GM18511 (cell line): ENCODE measurements at regions not wholly inside any gene's neighbourhood (a gene's known extent, or its start where the extent isn't known, plus 50 kb on each side); places are given as distances from the start of the nearest gene placed in this dataset.
"Not testable (repeated sequence)": the region's sequence is repeated elsewhere in the genome, so short reads cannot be mapped to it uniquely, and the experiment has no call there.

Source experiments
- ATAC-seq: cut with Tn5 transposase; IDR thresholded peaks from one replicate; pipeline ENCODE4 v1.9.1; 2021; ENCODE audit warnings: mild to moderate bottlenecking, moderate library complexity; ENCODE audit not compliant: unreplicated experiment

DNA sequence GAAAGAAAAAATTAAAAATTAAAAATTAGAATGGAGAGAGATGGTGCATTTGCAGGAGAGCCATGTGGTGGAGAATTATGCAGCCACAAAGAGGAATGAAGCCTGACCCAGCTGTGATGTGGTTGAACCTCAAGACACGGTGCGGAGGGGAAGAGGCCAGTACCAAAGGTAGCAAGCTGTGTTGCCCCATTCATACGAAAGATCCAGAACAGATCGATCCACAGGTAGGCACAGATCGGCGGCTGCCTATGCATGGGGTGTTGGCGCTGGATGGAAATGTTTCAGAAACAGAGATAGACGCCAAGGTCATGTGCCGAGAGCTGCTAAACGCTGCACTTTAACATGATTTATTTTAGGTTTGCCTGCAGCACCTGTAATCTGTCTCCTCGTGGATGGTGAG is 992.3 kb downstream of the BRD1 start:
- ATAC-seq, result no peak

DNA sequence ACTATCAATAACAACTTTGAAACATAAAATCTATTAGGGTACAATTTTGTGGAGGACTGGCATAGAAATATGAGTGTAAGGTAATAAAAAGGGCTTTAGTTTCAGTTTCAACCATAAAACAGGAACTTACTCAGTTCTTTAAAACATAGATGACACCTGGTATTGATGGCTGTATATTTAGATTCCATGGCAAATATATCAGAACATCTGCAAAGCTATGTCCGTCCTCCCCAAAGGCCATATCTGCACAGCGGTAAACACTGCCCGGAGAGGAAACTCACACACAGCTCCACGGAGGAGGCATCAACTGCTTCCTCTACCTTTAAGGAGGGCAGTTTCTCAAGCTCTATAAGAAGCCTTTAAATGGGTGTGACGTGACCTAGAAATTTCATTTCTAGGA is 993.3 kb downstream of the BRD1 start:
- no peak for ATAC-seq

DNA sequence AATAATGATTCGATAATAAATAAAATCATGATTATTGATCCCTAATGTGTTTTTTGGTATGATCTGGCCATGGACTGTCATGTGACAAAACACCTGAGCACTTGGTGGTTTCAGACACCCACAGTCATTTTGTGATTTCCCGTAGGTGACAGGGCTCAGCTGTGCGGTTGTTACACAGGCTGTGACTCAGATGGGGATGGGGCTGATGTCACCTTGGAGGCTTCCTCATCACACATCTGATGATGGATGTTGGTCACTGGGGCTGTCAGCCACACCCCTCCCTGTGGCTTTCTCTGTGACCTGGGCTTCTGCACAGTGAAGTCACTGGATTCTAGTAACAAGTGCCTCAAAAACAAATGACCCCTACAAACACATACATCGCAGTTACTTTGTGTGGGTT is 995.1 kb downstream of the BRD1 start:
- no peak for ATAC-seq

DNA sequence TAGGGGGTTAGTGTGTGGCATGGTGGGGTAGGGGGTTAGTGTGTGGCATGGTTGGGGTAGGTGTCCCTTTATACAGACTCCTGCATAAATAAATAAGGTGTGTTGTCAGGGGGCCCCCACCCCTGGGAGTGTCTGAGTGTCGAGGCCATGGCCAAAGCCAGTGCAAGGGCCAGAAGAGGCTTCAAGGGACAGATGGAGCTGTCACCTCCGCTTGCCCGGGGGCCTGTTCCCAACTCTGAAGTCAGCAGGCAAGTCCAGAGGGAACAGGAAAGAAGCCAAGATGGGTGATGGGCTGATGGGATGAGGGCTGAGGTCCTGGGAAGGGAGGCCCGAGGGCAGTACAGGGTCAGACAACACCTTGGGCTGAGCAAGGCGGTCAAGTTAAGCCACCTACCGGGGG is 997.8 kb downstream of the BRD1 start:
- no peak for ATAC-seq

DNA sequence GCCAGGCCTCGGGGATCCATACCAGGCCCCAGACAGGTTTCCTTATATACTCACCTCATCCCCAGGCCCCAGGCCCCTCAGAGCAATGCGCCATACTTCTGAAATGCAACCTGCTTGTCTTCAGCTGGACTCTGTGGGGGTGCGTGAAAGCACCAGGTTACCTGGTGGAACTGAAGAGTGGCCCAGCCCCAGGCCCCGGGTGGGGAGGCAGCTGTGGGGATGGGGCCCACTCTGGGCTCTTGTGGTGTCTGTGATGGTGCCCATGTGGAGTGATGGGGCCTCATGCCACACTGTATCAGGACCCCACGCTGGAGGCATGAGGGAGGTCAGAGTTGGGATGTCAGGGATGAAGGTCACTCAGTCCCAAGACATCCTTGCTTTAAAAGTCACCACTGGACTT is 999.0 kb downstream of the BRD1 start:
- no peak for ATAC-seq

DNA sequence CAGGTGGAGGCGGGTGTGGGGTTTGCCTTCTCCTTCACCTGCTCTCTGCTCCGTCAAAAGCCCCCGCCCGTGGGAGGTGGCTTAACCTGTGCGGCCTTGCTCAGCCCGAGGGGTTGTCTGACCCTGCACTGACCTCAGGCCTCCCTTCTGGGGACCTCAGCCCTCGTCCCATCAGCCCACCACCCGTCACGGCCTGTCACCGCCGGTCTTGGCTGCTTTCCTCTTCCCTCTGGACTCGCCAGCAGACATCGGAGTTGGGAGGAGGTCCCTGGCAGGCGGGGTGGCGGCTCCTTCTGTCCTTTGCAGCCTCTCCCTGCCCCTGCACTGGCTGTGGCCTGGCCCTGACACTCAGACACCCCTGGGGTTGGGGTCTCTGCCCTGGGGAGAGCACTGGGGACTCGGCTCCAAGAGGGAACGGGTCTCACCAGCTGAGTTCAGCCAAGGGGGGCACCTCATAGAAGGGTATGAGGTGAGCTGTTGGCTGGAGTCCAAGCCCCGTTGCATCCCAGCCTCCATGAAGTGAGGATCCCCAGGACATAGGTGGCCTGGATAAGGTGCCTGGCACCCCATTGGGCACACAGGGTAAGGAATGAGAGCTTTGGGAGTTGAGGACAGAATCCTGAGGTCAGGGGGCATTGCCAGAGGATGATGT is 999.6 kb downstream of the BRD1 start:
- no peak for ATAC-seq

DNA sequence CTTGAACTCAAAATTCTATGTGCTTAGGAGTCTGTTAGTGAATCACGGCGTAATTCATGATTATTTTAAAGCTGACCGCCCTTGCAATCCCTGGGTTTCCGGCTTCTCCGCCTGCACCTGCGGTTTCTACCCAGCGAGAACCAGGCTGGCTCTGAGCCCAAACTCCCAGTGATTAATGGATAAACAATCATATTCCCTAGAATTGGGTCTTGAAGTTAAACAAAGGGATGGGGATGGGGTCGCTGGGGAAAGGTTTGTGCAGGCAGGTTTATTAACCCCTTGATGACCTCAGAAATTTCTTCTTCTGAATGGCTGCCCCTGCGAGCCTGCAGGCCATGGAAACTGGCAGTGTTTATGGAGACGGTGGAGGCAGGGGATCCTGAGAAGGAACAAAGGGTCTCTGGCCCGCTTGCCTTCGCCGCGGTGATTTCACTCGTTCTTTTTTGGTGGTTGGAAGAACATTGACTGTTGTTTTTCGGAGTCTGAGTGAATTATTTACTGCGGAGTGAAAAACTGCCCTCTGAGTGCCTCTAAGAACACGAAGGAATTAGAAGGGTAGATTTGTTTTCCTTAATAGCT is 1000.3 kb downstream of the BRD1 start:
- ATAC-seq, result no peak

DNA sequence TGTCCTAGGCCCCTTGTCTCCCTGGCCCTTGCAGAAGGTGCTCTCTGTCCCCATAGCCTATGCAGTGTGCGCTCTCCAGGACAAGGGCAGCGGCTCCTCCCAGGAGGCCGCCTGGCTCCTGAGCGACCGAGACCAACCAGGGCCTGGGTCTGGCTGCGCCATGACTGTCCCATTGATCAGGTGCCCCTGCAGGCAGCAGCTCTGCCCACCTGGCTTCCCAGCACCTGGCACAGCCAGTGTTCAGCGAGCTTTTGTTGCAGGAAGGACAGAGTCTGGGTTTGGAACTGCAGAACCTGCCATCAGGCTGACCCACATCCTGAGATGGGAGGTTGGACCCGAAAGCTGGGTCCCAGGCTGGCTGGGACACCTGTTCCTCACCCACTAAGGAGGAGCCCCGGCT is 1001.1 kb downstream of the BRD1 start:
- ATAC-seq, result no peak

DNA sequence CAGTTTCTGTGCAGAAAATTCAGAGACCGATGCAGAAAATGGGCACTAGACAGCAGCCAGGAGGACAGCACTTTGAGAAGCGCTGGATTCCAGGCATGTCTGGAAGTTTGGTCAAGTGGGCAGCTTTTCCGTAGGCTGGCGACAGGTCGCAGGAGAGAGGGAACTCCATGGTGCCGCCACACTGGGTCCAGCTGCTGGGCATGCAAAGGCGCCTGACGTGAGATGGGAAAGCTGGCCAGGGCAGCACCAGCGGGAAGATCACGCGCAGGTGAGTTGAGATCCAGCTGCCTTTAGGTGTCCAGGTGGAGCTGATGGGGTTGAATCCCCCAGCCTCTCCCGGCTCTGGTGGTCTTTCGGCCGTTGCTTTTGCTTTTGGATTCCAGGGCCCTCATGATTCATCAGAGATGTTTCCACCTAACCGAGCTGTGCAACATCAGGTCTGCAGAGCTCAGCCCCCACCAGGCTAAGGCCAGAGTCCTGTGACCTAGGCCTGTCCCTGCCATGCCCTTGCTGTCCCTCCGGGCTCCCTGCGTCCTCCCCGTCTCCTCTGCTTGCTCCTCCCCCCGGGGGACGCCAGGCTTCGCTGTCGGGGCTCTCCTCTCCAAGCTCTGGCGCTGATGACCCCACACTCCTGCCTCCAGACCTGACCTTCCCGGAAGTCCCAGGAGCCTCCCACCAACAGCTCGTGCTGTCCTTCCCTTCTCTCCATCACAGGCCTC is 1001.7 kb downstream of the BRD1 start:
- no peak for ATAC-seq

DNA sequence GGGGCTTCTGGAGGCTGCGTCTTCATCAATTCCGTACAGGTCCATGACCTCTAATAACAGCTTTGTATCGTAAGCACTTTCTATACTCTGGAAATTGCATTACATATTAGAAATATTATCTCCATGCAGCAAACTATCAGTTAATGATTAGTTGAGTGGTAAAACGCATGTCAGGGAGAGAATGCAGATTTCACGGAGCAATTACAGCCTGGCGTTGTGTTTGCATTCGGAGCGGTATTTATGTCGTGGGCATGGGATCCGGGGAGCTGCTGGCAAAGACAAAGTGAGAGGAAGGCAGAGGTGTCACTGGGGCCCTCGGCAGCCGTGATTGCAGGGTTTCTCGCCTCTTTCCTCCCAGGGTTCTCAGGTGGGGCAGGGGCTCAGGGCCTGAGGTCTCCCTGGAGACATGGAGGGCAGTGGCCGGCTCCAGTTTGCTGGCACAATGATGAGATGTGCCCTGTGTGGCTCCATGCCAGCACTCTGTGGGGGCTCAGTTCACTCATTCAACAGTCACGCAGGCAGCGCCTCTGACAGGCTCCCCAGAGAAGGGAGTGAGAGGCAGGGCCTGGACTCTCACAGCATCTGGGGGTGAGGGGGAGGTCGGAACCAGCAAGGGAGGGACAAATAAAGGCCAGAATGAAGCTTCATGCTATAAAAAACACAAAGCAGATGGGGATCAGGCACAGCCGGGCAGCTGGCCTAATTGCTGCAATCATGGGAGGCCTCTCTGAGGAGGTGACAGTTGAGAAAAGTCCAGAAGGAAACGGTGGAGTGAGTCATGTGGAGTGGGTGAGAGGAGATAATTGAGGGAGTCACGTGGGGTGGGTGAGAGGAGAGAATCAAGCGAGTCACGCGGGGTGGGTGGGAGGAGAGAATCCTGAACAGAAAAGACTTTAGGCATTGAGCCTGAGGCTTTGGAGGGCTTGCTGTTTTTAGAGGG is 1002.7 kb downstream of the BRD1 start:
- no peak for ATAC-seq

DNA sequence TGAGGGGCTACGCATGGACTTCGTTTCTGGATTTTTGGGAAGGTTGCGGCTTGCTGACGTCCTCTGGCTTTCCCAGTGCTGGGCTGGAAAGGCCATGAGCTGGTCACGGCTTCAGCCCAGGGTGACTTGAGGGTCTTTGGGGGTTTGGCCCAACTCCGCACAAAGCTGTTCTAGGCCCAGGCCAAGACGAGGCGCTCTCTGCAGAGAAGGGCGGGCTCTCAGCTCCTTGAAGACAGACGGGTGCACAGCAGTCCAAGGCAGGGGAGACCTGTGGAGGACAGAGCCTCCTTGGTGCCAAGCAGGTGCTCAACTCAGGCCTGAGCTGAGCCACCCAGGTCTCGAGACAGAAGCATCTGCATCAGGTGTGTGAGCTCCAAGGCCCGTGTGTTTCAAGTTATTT is 1003.7 kb downstream of the BRD1 start:
- ATAC-seq, result no peak

DNA sequence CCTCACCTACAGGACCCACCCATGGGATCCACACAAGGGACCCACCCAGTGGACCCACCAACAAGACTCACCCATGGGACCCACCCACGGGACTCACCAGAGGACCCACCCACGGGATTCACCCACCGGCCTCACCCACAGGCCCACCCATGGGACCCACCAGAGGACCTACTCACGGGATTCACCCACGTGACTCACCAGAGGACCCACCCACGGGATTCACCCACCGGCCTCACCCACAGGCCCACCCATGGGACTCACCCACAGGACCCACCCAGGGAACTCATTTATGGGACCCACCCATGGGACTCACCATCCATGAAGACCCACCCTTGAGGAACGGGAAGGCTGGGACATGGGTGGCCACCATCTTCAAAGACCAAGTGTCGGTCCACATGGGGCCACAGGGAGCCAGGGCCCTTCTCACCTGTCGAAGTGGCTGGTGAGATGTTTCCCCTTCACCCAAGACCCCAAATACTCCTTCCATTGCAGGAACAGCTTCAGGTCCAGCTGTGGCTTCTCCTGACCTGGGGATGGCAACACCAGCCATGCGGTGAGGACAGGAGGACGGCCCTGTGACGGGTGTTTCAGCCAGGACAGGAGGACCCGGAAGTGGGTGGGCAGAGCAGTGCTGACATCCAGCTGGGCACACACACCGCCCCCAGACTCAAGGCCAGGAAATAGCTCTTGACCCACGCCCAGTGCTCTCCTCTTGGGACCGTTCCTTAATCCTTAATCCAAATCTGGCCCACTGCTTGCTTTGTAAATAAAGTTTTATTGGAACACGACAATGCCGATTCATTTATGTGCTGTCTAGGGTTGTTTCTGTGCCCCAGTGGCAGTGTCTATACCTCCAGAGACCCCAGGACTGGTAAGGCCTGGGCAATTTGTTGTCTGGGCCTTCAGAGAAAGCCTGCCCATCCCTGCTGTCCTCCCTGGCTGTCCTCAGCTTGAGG is 1005.1 kb downstream of the BRD1 start:
- no peak for ATAC-seq

DNA sequence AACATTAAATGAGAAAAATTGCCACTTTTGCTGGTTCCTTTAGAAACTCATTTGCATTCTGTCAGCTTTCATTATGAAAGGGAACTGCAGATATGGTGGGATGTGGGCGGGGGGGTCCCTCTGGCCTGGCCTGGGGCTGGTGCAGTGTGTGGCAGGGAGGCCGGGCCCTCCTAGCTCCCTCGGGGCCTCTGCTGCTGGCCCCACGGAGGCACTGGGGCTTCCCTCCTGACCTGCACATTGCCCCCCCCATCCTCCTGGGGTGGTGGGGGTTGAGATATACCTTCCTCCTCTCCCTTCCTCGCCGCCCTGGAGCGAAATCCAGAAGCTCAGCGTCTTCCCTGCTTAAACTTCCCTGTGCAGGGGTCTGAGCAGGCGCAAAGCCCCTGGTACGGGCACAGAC is 1005.9 kb downstream of the BRD1 start:
- ATAC-seq, result no peak

DNA sequence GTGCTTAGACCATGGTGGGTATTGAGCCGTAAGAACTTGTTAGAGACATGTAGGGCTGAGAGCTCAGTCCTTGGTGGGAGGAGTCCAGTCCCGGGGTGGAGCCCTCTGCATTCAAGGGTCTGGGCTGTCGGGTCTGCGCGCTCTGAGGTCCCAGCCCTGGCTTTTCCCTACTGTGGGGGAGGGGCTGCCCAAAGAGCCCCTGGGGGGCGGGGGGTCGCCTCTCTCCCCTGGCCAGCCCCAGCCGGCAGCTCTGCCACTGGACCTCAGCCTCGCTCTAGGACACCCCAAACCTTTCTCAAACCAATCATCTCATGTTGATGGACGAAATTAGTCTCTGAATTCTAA is 1006.4 kb downstream of the BRD1 start:
- ATAC-seq, result no peak

DNA sequence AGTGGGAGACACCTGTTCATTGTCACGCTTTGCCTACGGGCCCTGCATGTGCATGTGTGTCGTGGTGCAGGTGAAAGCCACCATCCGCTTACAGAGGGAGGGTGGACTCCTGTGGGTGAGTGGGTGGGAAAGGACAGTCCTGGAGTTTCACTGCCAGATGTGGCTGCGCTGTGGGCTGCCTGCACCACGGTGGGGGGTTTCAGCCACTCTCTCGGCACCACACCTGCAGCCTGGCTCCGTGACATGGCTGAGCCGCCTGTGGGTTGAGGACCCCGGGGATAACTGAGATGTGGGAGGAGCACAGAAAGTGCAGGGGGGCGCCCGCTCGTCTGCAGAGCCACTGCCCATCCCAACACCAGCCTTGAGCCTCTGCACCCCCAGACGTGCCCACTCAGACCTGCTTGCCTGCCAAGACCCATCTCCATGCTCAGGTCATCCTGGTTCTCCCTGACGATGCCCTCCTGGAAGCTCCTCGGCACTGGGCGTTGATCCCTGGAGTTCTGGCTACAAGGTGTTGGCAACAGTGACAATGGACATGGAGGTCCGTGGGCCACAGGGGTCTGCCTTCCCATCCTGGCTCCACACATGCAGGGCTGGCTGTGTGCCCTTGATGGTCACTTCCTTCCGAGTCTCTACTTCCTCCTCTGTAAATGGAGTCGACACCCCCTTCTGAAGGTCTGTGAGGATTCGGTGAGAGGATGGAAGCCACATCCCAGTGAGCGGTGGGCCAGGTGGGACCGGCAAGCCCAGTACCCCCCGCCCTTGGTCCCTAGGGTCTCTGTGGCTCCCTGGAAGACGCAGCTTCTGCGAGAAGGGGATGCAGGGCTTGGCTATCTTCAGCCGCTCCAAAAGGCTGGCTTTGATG is 1007.0 kb downstream of the BRD1 start:
- no peak for ATAC-seq

DNA sequence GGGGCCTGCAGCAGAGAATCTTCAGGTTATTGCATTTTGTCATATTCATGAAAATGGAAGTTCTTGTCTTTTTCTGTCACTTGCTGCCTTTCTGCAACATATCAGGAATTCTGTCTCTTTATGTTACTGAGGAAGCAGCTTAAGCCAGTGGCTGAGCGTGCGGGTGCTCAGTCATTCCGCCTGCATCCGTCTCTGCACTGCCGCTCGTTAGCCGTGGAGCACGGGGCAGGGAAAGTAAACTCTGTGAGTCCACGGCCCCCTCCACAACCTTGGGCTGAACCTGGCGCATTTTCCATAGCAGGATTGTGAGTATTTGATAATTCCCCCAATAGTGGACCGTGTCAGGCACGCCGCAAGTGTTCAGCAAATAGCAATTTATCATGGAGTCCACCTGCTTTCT is 1007.7 kb downstream of the BRD1 start:
- no peak for ATAC-seq

DNA sequence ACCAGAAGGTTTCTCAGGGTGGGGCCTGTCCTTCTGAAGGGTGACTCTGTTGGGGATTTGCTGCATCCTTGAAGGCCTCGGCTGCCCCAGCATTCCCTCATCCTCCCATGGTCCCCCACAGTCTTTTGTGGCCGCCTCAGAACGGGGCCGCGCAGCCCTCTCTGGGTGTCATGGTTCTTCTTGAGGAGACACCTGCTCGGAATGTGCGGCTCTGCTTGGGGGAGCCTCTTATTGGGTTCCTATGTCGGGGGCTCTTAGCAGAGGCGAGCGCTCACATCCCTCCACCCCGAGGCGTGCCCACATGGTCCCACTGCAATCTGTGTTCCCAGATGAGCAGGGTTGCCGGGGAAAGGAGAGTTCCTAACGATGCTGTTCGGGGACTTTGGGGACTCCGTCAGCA is 1008.4 kb downstream of the BRD1 start:
- no peak for ATAC-seq

DNA sequence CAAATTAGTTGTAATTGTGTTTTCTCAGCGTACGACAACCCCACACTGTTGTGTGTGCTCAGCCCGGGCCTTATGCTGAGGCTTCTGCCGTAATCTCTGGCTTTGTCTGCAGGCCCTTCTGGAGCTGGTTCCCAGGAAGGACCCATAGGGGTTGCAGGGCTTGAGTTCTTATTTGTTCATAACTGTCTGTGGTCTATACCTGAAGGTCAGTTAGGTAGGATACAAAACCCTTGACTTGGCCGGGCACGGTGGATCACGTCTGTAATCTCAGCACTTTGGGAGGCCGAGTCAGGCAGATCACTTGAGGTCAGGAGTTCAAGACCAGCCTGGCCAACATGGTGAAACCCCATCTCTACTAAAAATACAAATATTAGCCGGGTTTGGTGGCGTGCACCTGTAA is 1010.2 kb downstream of the BRD1 start:
- ATAC-seq, result not testable (repeated sequence)

DNA sequence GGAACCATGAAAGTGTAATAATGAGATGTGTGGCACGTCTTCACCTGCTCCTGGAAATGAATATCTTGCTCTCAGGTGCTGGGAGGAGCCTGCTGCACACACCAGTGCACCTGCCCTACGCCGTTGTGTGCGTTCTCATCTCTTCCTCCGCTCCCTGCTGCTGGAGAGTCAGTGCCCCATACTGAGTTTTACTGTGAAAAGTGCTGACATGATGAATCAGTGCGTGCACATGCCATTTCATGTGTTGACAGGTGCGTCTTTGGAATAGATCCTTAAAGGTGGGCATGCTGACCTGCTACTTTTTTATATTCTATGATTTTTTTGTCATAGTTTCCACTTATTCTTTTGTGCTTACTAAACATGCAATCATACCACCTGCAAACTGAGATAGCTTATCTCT is 1015.8 kb downstream of the BRD1 start:
- no peak for ATAC-seq
